HT-29 (cell line): ENCODE measurements at regions not wholly inside any gene's neighbourhood (a gene's known extent, or its start where the extent isn't known, plus 50 kb on each side); places are given as distances from the start of the nearest gene placed in this dataset.
"Not testable (repeated sequence)": the region's sequence is repeated elsewhere in the genome, so short reads cannot be mapped to it uniquely, and the experiment has no call there.

Experiments
- DNase-seq: peaks from one replicate; pipeline ENCODE4 v3.0.0-alpha.2; 2015; ENCODE audit warnings: low spot score

GRCh38 chr6:85357651-85358050, 92.2 kb upstream of the NT5E start:
- no peak for DNase-seq

- not testable (repeated sequence) for DNase-seq
These were observed 93.1 kb upstream of the NT5E start for GRCh38 chr6:85356743-85357142.

- no peak for DNase-seq
These were observed 94.1 kb upstream of the NT5E start for GRCh38 chr6:85355816-85356215.

- DNase-seq: peak; percentile 88
These were observed 94.9 kb upstream of the NT5E start for GRCh38 chr6:85354761-85355618.

- no peak for DNase-seq
These were observed 96.9 kb upstream of the NT5E start for GRCh38 chr6:85353012-85353411.

GRCh38 chr6:85348643-85349042, 101.2 kb upstream of the NT5E start:
- no peak for DNase-seq

GRCh38 chr6:85347812-85348211, 102.1 kb upstream of the NT5E start:
- no peak for DNase-seq

- no peak for DNase-seq
These were observed 103.7 kb upstream of the NT5E start for GRCh38 chr6:85346196-85346595.

- DNase-seq: peak; percentile 53
These were observed 104.9 kb upstream of the NT5E start for GRCh38 chr6:85344996-85345395.

GRCh38 chr6:85343428-85343827, 106.5 kb upstream of the NT5E start:
- no peak for DNase-seq

- no peak for DNase-seq
These were observed 120.7 kb upstream of the NT5E start for GRCh38 chr6:85329196-85329595.

GRCh38 chr6:85325811-85326210, 124.1 kb upstream of the NT5E start:
- not testable (repeated sequence) for DNase-seq

GRCh38 chr6:85323435-85324040, 126.3 kb upstream of the NT5E start:
- peak; percentile 93 for DNase-seq

GRCh38 chr6:85322446-85323105, 127.3 kb upstream of the NT5E start:
- DNase-seq: no peak

GRCh38 chr6:85321906-85322305, 128.0 kb upstream of the NT5E start:
- DNase-seq: no peak

- DNase-seq: no peak
These were observed 135.3 kb upstream of the NT5E start for GRCh38 chr6:85314586-85314985.

GRCh38 chr6:85300581-85300980, 149.3 kb upstream of the NT5E start:
- DNase-seq: no peak

- DNase-seq: no peak
These were observed 151.3 kb upstream of the NT5E start for GRCh38 chr6:85298553-85298952.

- no peak for DNase-seq
These were observed 158.6 kb upstream of the NT5E start for GRCh38 chr6:85291326-85291725.

- no peak for DNase-seq
These were observed 162.2 kb upstream of the NT5E start for GRCh38 chr6:85287654-85288053.

- no peak for DNase-seq
These were observed 162.7 kb upstream of the NT5E start for GRCh38 chr6:85287158-85287557.

GRCh38 chr6:85286507-85286906, 163.4 kb upstream of the NT5E start:
- not testable (repeated sequence) for DNase-seq

GRCh38 chr6:85285934-85286333, 163.9 kb upstream of the NT5E start:
- DNase-seq: no peak
